Right lobe of liver (tissue), 4 donors: ENCODE measurements at regions not wholly inside any gene's neighbourhood (a gene's known extent, or its start where the extent isn't known, plus 50 kb on each side); places are given as distances from the start of the nearest gene placed in this dataset.

Experiments
- POLR2A ChIP-seq: fragments of 450-650 bp; IDR thresholded peaks from one replicate; pipeline ENCODE4 v1.6.1; 2017; ENCODE audit warnings: antibody characterized with exemption, mild to moderate bottlenecking
- TF ChIP-seq, protein P1 (sequence below), 4 donors: fragments of 200-600 bp in 3 of 4; fragments of 450-650 bp in 1 of 4; IDR thresholded peaks; one replicate each; pipeline versions ENCODE4 v1.5.1 to v1.8.0; 2016 to 2022; ENCODE audit warnings: antibody characterized with exemption in 4 of 4, mild to moderate bottlenecking in 2 of 4
- donor health status: DM: no; HTN: no; CAD: no.
- donor health status: DM: no; HTN: no; CAD: no.
- donor health status: DM: no; HTN: yes; CAD: no.

DNA sequence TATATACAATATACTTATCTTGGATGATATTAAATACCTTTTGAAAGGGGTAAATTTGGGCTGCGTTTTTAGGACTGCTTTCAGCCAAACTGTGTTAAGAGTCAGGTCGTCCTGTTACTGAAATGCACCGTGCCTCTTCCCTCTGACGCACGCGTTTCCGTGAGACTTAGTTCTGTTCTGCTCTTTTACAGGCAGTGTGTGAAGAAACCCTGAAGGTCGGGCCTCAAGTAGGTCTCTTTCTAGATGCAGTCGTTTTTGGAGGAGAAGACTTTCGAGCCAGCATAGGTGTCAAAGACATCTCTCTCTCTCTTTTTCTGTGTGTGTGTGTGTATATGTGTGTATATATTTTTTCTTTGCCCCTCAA is 107.0 kb downstream of the ZIC5 start:
- TF ChIP-seq, protein P1, sequence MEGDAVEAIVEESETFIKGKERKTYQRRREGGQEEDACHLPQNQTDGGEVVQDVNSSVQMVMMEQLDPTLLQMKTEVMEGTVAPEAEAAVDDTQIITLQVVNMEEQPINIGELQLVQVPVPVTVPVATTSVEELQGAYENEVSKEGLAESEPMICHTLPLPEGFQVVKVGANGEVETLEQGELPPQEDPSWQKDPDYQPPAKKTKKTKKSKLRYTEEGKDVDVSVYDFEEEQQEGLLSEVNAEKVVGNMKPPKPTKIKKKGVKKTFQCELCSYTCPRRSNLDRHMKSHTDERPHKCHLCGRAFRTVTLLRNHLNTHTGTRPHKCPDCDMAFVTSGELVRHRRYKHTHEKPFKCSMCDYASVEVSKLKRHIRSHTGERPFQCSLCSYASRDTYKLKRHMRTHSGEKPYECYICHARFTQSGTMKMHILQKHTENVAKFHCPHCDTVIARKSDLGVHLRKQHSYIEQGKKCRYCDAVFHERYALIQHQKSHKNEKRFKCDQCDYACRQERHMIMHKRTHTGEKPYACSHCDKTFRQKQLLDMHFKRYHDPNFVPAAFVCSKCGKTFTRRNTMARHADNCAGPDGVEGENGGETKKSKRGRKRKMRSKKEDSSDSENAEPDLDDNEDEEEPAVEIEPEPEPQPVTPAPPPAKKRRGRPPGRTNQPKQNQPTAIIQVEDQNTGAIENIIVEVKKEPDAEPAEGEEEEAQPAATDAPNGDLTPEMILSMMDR (IDR thresholded peaks at IDR 0.05): no peak
- TF ChIP-seq POLR2A: no peak
